ENCODE measurements at regions not wholly inside any gene's neighbourhood (a gene's known extent, or its start where the extent isn't known, plus 50 kb on each side); places are given as distances from the start of the nearest gene placed in this dataset.
"Not testable (repeated sequence)": the region's sequence is repeated elsewhere in the genome, so short reads cannot be mapped to it uniquely, and the experiment has no call there.

DNA sequence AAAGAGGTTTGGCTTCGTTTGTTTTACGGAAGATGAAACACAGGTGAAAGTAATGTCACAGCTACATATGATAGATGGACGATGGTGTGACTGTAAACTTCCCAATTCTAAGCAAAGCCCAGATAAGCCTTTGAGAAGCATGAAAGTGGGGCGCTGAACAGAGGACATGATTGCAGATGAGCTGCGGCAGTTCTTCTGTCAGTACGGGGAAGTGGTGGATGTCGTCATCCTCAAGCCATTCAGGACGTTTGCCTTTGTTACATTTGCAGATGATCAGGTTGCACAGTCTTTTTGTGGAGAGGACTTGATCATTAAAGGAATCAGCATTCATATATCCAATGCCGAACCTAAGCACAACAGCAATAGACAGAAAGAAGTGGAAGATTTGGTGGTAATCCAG lies 111.5 kb upstream of the DIAPH3 start:
- no peak overlapping the region for H3K27ac ChIP-seq
- ChIA-PET CTCF (no interaction called here), POLR2A (no interaction called here)
- no peak for TF ChIP-seq MAZ (IDR thresholded peaks at IDR 0.05; ENCODE audit: borderline replicate concordance, low read depth, low read length)
- no peak for TF ChIP-seq ZSCAN20 (CRISPR knock-in tag; IDR thresholded peaks at IDR 0.05)
- no peak for TF ChIP-seq FOXS1 (CRISPR knock-in tag; IDR thresholded peaks at IDR 0.05)
- TF ChIP-seq HOXB13 (CRISPR knock-in tag; IDR thresholded peaks at IDR 0.05; ENCODE audit: low read depth) = no peak
- TF ChIP-seq HOXA7 (CRISPR knock-in tag; IDR thresholded peaks at IDR 0.05) = no peak
- no peak for TF ChIP-seq NPAS2 (CRISPR knock-in tag; IDR thresholded peaks at IDR 0.05; ENCODE audit: borderline replicate concordance)
- no peak for TF ChIP-seq CBX8 (IDR thresholded peaks at IDR 0.05)
- TF ChIP-seq, protein P1, sequence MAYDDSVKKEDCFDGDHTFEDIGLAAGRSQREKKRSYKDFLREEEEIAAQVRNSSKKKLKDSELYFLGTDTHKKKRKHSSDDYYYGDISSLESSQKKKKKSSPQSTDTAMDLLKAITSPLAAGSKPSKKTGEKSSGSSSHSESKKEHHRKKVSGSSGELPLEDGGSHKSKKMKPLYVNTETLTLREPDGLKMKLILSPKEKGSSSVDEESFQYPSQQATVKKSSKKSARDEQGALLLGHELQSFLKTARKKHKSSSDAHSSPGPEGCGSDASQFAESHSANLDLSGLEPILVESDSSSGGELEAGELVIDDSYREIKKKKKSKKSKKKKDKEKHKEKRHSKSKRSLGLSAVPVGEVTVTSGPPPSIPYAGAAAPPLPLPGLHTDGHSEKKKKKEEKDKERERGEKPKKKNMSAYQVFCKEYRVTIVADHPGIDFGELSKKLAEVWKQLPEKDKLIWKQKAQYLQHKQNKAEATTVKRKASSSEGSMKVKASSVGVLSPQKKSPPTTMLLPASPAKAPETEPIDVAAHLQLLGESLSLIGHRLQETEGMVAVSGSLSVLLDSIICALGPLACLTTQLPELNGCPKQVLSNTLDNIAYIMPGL (CRISPR knock-in tag; IDR thresholded peaks at IDR 0.05; ENCODE audit: borderline replicate concordance) = no peak
- 37% methylated on average over 9 of the region's 9 CpGs for WGBS (ENCODE audit: missing lambda C conversion rate)
- H3K9me3 ChIP-seq = no peaks in the 10 kb centered on the region
- DNase-seq (ENCODE audit: low read depth in 1 of 2, low spot score in 1 of 2) (no peak), ATAC-seq (no peak), FAIRE-seq (no peak)
- H3K4me2 ChIP-seq = no peak overlapping the region
- H3K4me3 ChIP-seq = no peak overlapping the region
- H3K4me1 ChIP-seq = no peaks in the 10 kb centered on the region

DNA sequence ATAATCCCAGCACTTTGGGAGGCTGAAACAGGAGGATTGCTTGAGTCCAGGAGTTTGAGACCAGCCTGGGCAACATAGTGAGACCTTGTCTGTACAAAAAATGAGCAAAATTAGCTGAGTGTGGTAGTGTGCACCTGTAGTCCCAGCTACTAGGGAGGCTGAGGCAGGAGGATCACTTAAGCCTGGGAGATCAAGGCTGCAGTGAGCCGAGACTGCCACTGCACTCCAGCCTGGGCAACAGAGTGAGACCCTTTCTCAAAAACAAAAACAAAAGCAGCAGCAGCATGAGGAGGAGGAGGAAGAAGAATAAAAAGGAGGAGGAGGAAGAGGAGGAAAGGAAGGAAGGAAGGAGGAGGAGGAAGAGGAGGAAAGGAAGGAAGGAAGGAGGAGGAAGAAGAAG lies 116.5 kb upstream of the TDRD3 start:
- POLR2A ChIA-PET; H3K9me3 ChIP-seq; H3K27ac ChIP-seq; DNase-seq (ENCODE audit: low read depth in 1 of 2, low spot score in 1 of 2); H3K4me3 ChIP-seq; FAIRE-seq; ATAC-seq; CTCF ChIA-PET; H3K4me2 ChIP-seq; H3K4me1 ChIP-seq: not testable (repeated sequence)
- 44% methylated on average over 1 of the region's 1 CpG for WGBS (ENCODE audit: missing lambda C conversion rate)

DNA sequence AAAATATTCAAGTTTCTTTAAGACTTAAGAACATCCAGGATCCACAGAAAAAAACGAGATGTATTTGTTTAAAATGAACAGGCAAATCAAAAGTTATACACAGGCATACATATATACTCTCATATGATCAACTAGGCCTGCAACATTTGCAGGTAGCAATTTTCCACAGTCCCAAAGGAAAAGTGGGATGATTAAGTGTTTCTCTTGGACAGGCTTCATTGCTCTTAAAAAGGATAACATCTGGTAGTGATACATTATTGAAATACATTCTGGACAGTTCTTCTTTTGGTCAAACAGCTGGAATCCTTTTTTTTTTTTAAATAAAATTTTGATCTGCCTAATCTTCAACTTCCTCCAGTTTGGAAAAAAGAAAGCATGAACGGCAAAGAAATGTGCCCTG lies 114.8 kb upstream of the TDRD3 start:
- WGBS (ENCODE audit: missing lambda C conversion rate) = 8% methylated on average over 2 of the region's 2 CpGs
- CTCF ChIA-PET = no interaction called here
- Histone ChIP-seq H3K9me3 (no peaks in the 10 kb centered on the region), H3K27ac (no peak overlapping the region), H3K4me1 (no peaks in the 10 kb centered on the region), H3K4me3 (no peak overlapping the region), H3K4me2 (no peak overlapping the region)
- no peak for DNase-seq (ENCODE audit: low read depth in 1 of 2, low spot score in 1 of 2)
- TF ChIP-seq, protein P2, sequence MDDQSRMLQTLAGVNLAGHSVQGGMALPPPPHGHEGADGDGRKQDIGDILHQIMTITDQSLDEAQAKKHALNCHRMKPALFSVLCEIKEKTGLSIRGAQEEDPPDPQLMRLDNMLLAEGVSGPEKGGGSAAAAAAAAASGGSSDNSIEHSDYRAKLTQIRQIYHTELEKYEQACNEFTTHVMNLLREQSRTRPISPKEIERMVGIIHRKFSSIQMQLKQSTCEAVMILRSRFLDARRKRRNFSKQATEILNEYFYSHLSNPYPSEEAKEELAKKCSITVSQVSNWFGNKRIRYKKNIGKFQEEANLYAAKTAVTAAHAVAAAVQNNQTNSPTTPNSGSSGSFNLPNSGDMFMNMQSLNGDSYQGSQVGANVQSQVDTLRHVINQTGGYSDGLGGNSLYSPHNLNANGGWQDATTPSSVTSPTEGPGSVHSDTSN (IDR thresholded peaks at IDR 0.05) = no peak
- no peak for TF ChIP-seq EP300 (IDR thresholded peaks at IDR 0.05)
- no peak for TF ChIP-seq TP53 (CRISPR knock-in tag; IDR thresholded peaks at IDR 0.05)
- no peak for TF ChIP-seq SMC3 (IDR thresholded peaks at IDR 0.05)
- no peak for TF ChIP-seq SREBF2 (IDR thresholded peaks at IDR 0.05)
- no peak for TF ChIP-seq CBX2 (IDR thresholded peaks at IDR 0.05; ENCODE audit: borderline replicate concordance, low read depth)
- TF ChIP-seq KDM5A (IDR thresholded peaks at IDR 0.05) = no peak
- TF ChIP-seq TFCP2L1 (CRISPR knock-in tag; IDR thresholded peaks at IDR 0.05) = no peak
- no peak for TF ChIP-seq MYC (IDR thresholded peaks at IDR 0.05; ENCODE audit: borderline replicate concordance, low read length)
- no peak for TF ChIP-seq EHF (CRISPR knock-in tag; IDR thresholded peaks at IDR 0.05)
- TF ChIP-seq, protein P3, sequence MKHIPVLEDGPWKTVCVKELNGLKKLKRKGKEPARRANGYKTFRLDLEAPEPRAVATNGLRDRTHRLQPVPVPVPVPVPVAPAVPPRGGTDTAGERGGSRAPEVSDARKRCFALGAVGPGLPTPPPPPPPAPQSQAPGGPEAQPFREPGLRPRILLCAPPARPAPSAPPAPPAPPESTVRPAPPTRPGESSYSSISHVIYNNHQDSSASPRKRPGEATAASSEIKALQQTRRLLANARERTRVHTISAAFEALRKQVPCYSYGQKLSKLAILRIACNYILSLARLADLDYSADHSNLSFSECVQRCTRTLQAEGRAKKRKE (CRISPR knock-in tag; IDR thresholded peaks at IDR 0.05; ENCODE audit: low read depth) = no peak
- TF ChIP-seq CEBPB (IDR thresholded peaks at IDR 0.05) = no peak
- TF ChIP-seq, protein P4, sequence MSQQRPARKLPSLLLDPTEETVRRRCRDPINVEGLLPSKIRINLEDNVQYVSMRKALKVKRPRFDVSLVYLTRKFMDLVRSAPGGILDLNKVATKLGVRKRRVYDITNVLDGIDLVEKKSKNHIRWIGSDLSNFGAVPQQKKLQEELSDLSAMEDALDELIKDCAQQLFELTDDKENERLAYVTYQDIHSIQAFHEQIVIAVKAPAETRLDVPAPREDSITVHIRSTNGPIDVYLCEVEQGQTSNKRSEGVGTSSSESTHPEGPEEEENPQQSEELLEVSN (IDR thresholded peaks at IDR 0.05; ENCODE audit: borderline replicate concordance, low read depth) = no peak
- no peak for TF ChIP-seq RAD21 (conservative IDR thresholded peaks at IDR 0.05 in 1 of 2, IDR thresholded peaks at IDR 0.05 in 1 of 2)
- no peak for TF ChIP-seq RNF2 (IDR thresholded peaks at IDR 0.05; ENCODE audit: borderline replicate concordance, low read depth)
- no peak for ATAC-seq
- no peak for FAIRE-seq
- POLR2A ChIA-PET = no interaction called here

Data from A549 (cell line).